ENCODE measurements at regions not wholly inside any gene's neighbourhood (a gene's known extent, or its start where the extent isn't known, plus 50 kb on each side); places are given as distances from the start of the nearest gene placed in this dataset.

DNA sequence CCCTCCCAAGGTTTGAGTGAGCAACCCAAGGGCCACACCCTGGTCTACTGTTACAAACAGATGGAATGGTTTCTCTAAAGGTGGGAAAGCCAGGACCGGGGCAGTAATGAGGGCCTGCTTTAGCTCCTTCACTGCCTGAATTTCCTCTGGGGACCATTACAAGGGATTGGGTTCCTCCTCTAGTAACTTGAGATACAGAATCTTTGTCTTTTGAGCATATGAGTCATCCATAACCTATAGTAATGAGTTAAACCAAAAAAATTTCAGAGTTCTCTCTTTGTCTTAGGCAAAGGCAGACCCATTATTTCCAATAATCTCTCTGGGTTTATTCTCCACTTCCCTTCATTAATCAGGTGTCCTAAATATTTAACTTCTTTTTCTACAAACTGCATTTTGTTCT lies 618.8 kb downstream of the HINT1 start (continued):
- no peak for TF ChIP-seq ARID4B (CRISPR knock-in tag; IDR thresholded peaks at IDR 0.05; ENCODE audit: borderline replicate concordance)

GRCh38 chr5:130545291-130545690 lies 619.8 kb downstream of the HINT1 start:
- ATAC-seq (no peak), DNase-seq (ENCODE audit: low spot score) (no peak)
- H3K9me3 Mint-ChIP-seq: peaks cover 63% of the 10 kb centered on the region
- TF ChIP-seq, protein P1, sequence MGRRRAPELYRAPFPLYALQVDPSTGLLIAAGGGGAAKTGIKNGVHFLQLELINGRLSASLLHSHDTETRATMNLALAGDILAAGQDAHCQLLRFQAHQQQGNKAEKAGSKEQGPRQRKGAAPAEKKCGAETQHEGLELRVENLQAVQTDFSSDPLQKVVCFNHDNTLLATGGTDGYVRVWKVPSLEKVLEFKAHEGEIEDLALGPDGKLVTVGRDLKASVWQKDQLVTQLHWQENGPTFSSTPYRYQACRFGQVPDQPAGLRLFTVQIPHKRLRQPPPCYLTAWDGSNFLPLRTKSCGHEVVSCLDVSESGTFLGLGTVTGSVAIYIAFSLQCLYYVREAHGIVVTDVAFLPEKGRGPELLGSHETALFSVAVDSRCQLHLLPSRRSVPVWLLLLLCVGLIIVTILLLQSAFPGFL (CRISPR knock-in tag; IDR thresholded peaks at IDR 0.05; ENCODE audit: borderline replicate concordance): no peak
- TF ChIP-seq, protein P2, sequence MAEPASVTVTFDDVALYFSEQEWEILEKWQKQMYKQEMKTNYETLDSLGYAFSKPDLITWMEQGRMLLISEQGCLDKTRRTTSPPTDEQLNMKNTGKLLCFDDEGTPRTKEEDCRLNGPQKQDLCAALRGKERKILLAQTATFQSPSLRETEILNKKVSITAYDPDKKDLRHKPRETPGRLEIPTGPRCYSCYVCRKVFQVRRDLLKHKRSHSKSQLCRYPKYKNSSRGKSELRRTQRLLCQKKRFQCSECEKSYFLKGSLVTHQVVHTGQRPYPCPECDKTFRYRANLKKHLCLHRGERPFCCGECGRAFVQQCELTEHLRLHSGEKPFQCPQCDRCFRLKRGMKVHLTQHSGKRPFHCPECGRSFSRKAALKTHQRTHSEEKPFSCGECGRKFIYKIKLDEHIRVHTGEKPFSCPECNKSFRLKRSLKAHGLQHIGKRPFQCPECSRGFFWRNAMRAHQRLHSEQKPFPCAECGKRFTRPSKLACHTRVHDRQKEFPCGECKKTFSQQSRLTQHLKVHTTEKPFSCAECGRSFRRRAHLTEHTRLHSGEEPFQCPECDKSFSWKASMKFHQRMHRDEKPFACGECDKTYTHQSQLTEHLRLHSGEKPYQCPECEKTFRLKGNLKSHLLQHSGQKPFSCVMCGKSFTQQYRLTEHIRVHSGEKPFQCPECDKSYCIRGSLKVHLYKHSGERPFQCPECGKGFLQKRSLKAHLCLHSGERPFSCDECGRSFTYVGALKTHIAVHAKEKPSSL (CRISPR knock-in tag; conservative IDR thresholded peaks at IDR 0.05): no peak
- TF ChIP-seq TEAD4 (CRISPR knock-in tag; IDR thresholded peaks at IDR 0.05) (no peak), HMGXB4 (CRISPR knock-in tag; IDR thresholded peaks at IDR 0.05) (no peak), ZNF138 (CRISPR knock-in tag; conservative IDR thresholded peaks at IDR 0.05) (no peak), RELA (CRISPR knock-in tag; IDR thresholded peaks at IDR 0.05; ENCODE audit: borderline replicate concordance) (no peak), ZNF416 (CRISPR knock-in tag; IDR thresholded peaks at IDR 0.05) (no peak), GRHL2 (CRISPR knock-in tag; IDR thresholded peaks at IDR 0.05; ENCODE audit: insufficient replicate concordance, severe bottlenecking) (no peak), ZNF671 (CRISPR knock-in tag; IDR thresholded peaks at IDR 0.05) (no peak), CREB1 (CRISPR knock-in tag; IDR thresholded peaks at IDR 0.05) (no peak), ZNF281 (CRISPR knock-in tag; IDR thresholded peaks at IDR 0.05) (no peak), KAT7 (CRISPR knock-in tag; IDR thresholded peaks at IDR 0.05; ENCODE audit: borderline replicate concordance) (no peak), ZBTB21 (CRISPR knock-in tag; IDR thresholded peaks at IDR 0.05; ENCODE audit: borderline replicate concordance) (no peak)
- TF ChIP-seq, protein P3, sequence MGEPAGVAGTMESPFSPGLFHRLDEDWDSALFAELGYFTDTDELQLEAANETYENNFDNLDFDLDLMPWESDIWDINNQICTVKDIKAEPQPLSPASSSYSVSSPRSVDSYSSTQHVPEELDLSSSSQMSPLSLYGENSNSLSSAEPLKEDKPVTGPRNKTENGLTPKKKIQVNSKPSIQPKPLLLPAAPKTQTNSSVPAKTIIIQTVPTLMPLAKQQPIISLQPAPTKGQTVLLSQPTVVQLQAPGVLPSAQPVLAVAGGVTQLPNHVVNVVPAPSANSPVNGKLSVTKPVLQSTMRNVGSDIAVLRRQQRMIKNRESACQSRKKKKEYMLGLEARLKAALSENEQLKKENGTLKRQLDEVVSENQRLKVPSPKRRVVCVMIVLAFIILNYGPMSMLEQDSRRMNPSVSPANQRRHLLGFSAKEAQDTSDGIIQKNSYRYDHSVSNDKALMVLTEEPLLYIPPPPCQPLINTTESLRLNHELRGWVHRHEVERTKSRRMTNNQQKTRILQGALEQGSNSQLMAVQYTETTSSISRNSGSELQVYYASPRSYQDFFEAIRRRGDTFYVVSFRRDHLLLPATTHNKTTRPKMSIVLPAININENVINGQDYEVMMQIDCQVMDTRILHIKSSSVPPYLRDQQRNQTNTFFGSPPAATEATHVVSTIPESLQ (CRISPR knock-in tag; IDR thresholded peaks at IDR 0.05): no peak
- TF ChIP-seq, protein P4, sequence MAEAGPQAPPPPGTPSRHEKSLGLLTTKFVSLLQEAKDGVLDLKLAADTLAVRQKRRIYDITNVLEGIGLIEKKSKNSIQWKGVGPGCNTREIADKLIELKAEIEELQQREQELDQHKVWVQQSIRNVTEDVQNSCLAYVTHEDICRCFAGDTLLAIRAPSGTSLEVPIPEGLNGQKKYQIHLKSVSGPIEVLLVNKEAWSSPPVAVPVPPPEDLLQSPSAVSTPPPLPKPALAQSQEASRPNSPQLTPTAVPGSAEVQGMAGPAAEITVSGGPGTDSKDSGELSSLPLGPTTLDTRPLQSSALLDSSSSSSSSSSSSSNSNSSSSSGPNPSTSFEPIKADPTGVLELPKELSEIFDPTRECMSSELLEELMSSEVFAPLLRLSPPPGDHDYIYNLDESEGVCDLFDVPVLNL (CRISPR knock-in tag; IDR thresholded peaks at IDR 0.05; ENCODE audit: borderline replicate concordance, low read depth): no peak
- TF ChIP-seq, protein P5, sequence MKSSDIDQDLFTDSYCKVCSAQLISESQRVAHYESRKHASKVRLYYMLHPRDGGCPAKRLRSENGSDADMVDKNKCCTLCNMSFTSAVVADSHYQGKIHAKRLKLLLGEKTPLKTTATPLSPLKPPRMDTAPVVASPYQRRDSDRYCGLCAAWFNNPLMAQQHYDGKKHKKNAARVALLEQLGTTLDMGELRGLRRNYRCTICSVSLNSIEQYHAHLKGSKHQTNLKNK (CRISPR knock-in tag; IDR thresholded peaks at IDR 0.05): no peak
- no peak overlapping the region for H3K4me3 Mint-ChIP-seq
- peaks cover 28% of the 10 kb centered on the region for H3K36me3 Mint-ChIP-seq
- ChIA-PET POLR2A (no interaction called here), CTCF (no interaction called here)
- H3K4me1 Mint-ChIP-seq: peaks cover 5% of the 10 kb centered on the region
- H3K27ac Mint-ChIP-seq: no peak overlapping the region
- peaks cover 6% of the 10 kb centered on the region; the same call in 1 of the 2 replicates for H3K27me3 Mint-ChIP-seq (ENCODE audit: low read depth)
